OCI-LY7 (cell line): ENCODE measurements at regions not wholly inside any gene's neighbourhood (a gene's known extent, or its start where the extent isn't known, plus 50 kb on each side); places are given as distances from the start of the nearest gene placed in this dataset.
"Not testable (repeated sequence)": the region's sequence is repeated elsewhere in the genome, so short reads cannot be mapped to it uniquely, and the experiment has no call there.

ENCODE experiments used
- BruUV-seq: library from RNA; stranded (reverse); fragments of 400-500 nt; replicated peaks from 2 replicates; lab custom pipeline; 2021; lab: Mats Ljungman, UMichigan
- CTCF ChIA-PET: fragments of 300-600 bp; sonication (Branson Sonifier 250); formaldehyde crosslinking; loops from one replicate; lab custom pipeline; 2022; ENCODE audit warnings: antibody characterized with exemption; ENCODE audit not compliant: unreplicated experiment; lab: Charles Lee
- POLR2A ChIA-PET: fragments of 300-600 bp; sonication (Branson Sonifier 250); formaldehyde crosslinking; loops from one replicate; lab custom pipeline; 2022; ENCODE audit warnings: antibody characterized with exemption; lab: Charles Lee
- DNase-seq: peaks from one replicate; pipeline ENCODE4 v3.0.0-alpha.2; 2015; ENCODE audit warnings: low spot score
- H2AFZ ChIP-seq: fragments of 200-600 bp; sonication (generic), shearing (Covaris generic); 2 replicates; pipeline ENCODE4 v1.6.1; 2014; ENCODE audit warnings: mild to moderate bottlenecking, antibody characterized with exemption, low read length, moderate library complexity
- H3K27ac ChIP-seq: fragments of 200-600 bp; sonication (generic); 2 replicates; pipeline ENCODE4 v1.5.1; 2014; ENCODE audit warnings: mixed run types, low read depth, mild to moderate bottlenecking, moderate library complexity, low read length, inconsistent platforms; ENCODE audit not compliant: poor library complexity, severe bottlenecking
- H3K36me3 ChIP-seq: fragments of 200-600 bp; sonication (generic); 2 replicates; pipeline ENCODE4 v1.6.1; 2014; ENCODE audit warnings: mild to moderate bottlenecking, antibody characterized with exemption, low read length, moderate library complexity, mixed read lengths; ENCODE audit not compliant: insufficient read depth
- H3K4me1 ChIP-seq: fragments of 200-600 bp; sonication (generic); 2 replicates; pipeline ENCODE4 v1.5.1; 2014; ENCODE audit warnings: mild to moderate bottlenecking, low read length; ENCODE audit not compliant: insufficient read depth, poor library complexity, severe bottlenecking
- H3K4me2 ChIP-seq: fragments of 200-600 bp; sonication (generic); 2 replicates; pipeline ENCODE4 v1.6.1; 2014; ENCODE audit warnings: mild to moderate bottlenecking, low read length
- H3K4me3 ChIP-seq: fragments of 200-600 bp; sonication (generic); 2 replicates; pipeline ENCODE4 v1.5.1; 2014; ENCODE audit warnings: mild to moderate bottlenecking, low read depth, low read length; ENCODE audit not compliant: poor library complexity, severe bottlenecking
- H3K79me2 ChIP-seq: fragments of 200-600 bp; sonication (generic); 2 replicates; pipeline ENCODE4 v1.6.1; 2016; ENCODE audit warnings: low read depth, mild to moderate bottlenecking, low read length, moderate library complexity, mixed read lengths; ENCODE audit not compliant: insufficient read depth
- H3K9me2 ChIP-seq: fragments of 200-600 bp; sonication (generic); 2 replicates; pipeline ENCODE4 v1.6.1; 2016; ENCODE audit warnings: mild to moderate bottlenecking, low read length, mixed read lengths; ENCODE audit not compliant: insufficient read depth
- H3K9me3 ChIP-seq: fragments of 200-600 bp; sonication (generic); 2 replicates; pipeline ENCODE4 v1.6.1; 2014; ENCODE audit warnings: mild to moderate bottlenecking, mixed run types, low read length, mixed read lengths
- H4K20me1 ChIP-seq: fragments of 200-600 bp; sonication (generic); 2 replicates; pipeline ENCODE4 v1.6.1; 2014; ENCODE audit warnings: mild to moderate bottlenecking, antibody characterized with exemption, low read length, moderate library complexity, mixed read lengths; ENCODE audit not compliant: insufficient read depth
- EZH2phosphoT487 ChIP-seq: fragments of 200-600 bp; sonication (generic); IDR thresholded peaks from 2 replicates; pipeline ENCODE4 v1.6.1; 2018; ENCODE audit warnings: low read depth, borderline replicate concordance, mild to moderate bottlenecking, mixed run types, antibody characterized with exemption, low read length, moderate library complexity, mixed read lengths
- intact Hi-C: fragments of 100-400 bp; cut with micrococcal nuclease; formaldehyde crosslinking; loops from one replicate; pipeline ENCODE4 v1.10.0; 2022; ENCODE audit not compliant: unreplicated experiment
- TF ChIP-seq, protein P1 (sequence below): fragments of 200-600 bp; sonication (generic); conservative IDR thresholded peaks from 2 replicates; pipeline ENCODE4 v1.5.1; 2014; ENCODE audit warnings: mild to moderate bottlenecking, antibody characterized with exemption, low read length, moderate library complexity, mixed read lengths

DNA sequence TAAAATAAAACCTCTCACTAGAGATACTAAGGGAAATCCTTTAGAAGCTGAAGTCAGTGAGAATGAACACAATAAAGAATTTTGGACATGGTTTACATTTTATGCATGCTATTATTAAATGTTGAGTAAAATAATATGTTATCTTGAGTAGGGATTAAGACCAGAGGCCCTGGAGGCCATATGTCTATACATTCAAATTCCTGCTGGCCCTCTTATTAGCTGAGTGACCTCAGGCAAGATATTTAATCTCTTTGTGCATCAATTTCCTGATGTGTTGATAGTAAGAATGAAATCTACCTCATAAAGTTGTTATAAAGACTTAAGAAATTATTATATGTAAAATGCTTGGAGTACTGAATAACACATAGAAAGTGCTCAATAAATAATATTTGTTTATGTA lies 281.1 kb upstream of the KLF4 start:
- ChIA-PET CTCF (no interaction called here), POLR2A (interaction anchor here (1.5 kb wide), 1 partner anchor 9 kb away, joined by 4 read pairs; no protein-coding TSS in a partner anchor)
- no peaks in the 10 kb centered on the region for H3K9me3 ChIP-seq
- H3K27ac ChIP-seq = no peak overlapping the region
- no peaks in the 10 kb centered on the region for H3K4me1 ChIP-seq
- H3K9me2 ChIP-seq = no peaks in the 10 kb centered on the region
- no peaks in the 10 kb centered on the region for H3K36me3 ChIP-seq
- H4K20me1 ChIP-seq = no peaks in the 10 kb centered on the region
- H3K4me2 ChIP-seq = no peak overlapping the region
- intact Hi-C loops = no loop called here
- no peak overlapping the region for H3K4me3 ChIP-seq
- H2AFZ ChIP-seq = no peak overlapping the region
- DNase-seq = no peak
- TF ChIP-seq, protein P1, sequence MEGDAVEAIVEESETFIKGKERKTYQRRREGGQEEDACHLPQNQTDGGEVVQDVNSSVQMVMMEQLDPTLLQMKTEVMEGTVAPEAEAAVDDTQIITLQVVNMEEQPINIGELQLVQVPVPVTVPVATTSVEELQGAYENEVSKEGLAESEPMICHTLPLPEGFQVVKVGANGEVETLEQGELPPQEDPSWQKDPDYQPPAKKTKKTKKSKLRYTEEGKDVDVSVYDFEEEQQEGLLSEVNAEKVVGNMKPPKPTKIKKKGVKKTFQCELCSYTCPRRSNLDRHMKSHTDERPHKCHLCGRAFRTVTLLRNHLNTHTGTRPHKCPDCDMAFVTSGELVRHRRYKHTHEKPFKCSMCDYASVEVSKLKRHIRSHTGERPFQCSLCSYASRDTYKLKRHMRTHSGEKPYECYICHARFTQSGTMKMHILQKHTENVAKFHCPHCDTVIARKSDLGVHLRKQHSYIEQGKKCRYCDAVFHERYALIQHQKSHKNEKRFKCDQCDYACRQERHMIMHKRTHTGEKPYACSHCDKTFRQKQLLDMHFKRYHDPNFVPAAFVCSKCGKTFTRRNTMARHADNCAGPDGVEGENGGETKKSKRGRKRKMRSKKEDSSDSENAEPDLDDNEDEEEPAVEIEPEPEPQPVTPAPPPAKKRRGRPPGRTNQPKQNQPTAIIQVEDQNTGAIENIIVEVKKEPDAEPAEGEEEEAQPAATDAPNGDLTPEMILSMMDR = no peak
- no peak for TF ChIP-seq EZH2phosphoT487
- no peaks in the 10 kb centered on the region for H3K79me2 ChIP-seq
- no TSS peak for BruUV-seq

DNA sequence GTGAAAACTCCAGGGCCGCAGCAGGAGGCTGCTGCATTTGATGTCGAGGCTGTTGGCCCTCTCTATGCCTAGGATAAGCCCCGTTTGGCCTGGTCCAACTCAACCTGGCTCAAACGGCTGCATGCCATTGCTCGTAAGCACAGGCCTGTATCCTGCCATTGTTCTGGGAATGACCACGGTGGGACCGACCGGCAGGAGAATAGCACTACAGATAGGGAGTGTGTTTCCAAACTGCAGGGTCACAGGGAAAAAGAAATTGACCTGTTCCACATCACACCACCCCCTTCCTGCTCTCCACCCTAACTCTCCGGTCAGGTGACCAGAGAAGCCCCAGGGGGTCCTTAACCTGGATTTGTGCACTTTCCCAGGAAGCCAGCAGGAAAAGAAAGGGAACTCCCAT lies 278.7 kb upstream of the KLF4 start:
- Histone ChIP-seq H4K20me1 (no peaks in the 10 kb centered on the region), H3K9me3 (no peaks in the 10 kb centered on the region), H3K27ac (no peak overlapping the region), H3K4me1 (no peaks in the 10 kb centered on the region), H3K4me3 (no peak overlapping the region), H3K9me2 (no peaks in the 10 kb centered on the region), H3K4me2 (no peak overlapping the region), H2AFZ (no peak overlapping the region), H3K79me2 (no peaks in the 10 kb centered on the region), H3K36me3 (no peaks in the 10 kb centered on the region)
- intact Hi-C loops = no loop called here
- POLR2A ChIA-PET = no interaction called here
- TF ChIP-seq EZH2phosphoT487 = no peak
- TF ChIP-seq, protein P1 = no peak
- CTCF ChIA-PET = no interaction called here
- BruUV-seq = no TSS peak
- no peak for DNase-seq

DNA sequence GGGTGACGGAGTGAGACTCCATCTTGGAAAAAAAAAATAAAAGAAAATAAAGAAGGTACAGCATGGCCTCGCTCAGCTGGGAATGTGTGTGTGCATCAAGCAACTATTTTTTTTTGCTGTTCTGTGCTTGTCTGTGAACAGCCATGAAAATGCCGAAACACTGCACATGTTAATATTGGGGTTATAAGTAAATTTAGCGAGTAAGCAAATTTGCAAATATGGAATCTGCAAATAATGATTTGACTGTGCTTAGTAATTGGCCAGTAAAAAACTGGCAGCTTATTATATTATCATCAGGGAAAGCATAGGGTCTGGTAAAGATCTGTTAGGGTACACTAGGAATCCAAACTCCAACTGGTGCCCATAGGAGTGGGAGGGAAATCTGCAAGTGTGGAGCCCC lies 278.1 kb upstream of the KLF4 start:
- no peaks in the 10 kb centered on the region for H3K36me3 ChIP-seq
- no peaks in the 10 kb centered on the region for H3K79me2 ChIP-seq
- no peak overlapping the region for H3K4me3 ChIP-seq
- H3K9me3 ChIP-seq = no peaks in the 10 kb centered on the region
- H3K27ac ChIP-seq = no peak overlapping the region
- POLR2A ChIA-PET = no interaction called here
- H4K20me1 ChIP-seq = no peaks in the 10 kb centered on the region
- intact Hi-C loops = no loop called here
- no peak for DNase-seq
- no peaks in the 10 kb centered on the region for H3K4me1 ChIP-seq
- TF ChIP-seq, protein P1 = no peak
- no peak for TF ChIP-seq EZH2phosphoT487
- BruUV-seq = no TSS peak
- H3K9me2 ChIP-seq = no peaks in the 10 kb centered on the region
- H3K4me2 ChIP-seq = no peak overlapping the region
- no peak overlapping the region for H2AFZ ChIP-seq
- CTCF ChIA-PET = no interaction called here

DNA sequence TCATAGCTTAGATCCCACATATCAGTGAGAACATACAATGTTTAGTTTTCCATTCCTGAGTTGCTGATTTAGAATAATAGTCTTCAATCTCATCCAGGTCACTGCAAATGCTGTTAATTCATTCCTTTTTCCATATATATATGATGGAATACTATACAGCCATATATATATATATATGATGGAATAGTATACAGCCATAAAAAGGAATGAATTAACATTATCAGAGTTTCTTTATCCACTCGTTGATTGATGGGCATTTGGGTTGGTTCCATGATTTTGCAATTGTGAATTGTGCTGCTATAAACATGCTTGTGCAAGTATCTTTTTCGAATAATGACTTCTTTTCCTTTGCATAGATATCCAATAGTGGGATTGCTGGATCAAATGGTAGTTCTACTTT lies 273.9 kb upstream of the KLF4 start:
- DNase-seq, POLR2A ChIA-PET, H3K27ac ChIP-seq, H4K20me1 ChIP-seq, intact Hi-C loops, H2AFZ ChIP-seq, H3K9me3 ChIP-seq, BruUV-seq, H3K79me2 ChIP-seq, CTCF ChIA-PET, H3K36me3 ChIP-seq, H3K9me2 ChIP-seq, H3K4me1 ChIP-seq, H3K4me3 ChIP-seq, H3K4me2 ChIP-seq: not testable (repeated sequence)
